Adrenal gland (tissue), 5 donors: ENCODE measurements at regions not wholly inside any gene's neighbourhood (a gene's known extent, or its start where the extent isn't known, plus 50 kb on each side); places are given as distances from the start of the nearest gene placed in this dataset.
"Not testable (repeated sequence)": the region's sequence is repeated elsewhere in the genome, so short reads cannot be mapped to it uniquely, and the experiment has no call there.

Experiments used
- POLR2A ChIP-seq, 2 donors: fragments of 450-650 bp; IDR thresholded peaks; one replicate each; pipeline ENCODE4 v1.6.1; 2017; ENCODE audit warnings: antibody characterized with exemption in 2 of 2, mild to moderate bottlenecking in 2 of 2, moderate library complexity in 1 of 2
- TF ChIP-seq, protein P1 (sequence below), 6 experiments: fragments of 450-650 bp in 4 of 6; fragments of 200-600 bp in 2 of 6; sonication (generic) in 1 of 6; IDR thresholded peaks; 1 replicate in 5 of 6; 2 replicates in 1 of 6; pipeline versions ENCODE4 v1.5.1 to v1.8.0; 2016 to 2021; ENCODE audit warnings: antibody characterized with exemption in 6 of 6, mild to moderate bottlenecking in 2 of 6, moderate library complexity in 1 of 6
- donor health status: DM: no; HTN: no; CAD: no.

DNA sequence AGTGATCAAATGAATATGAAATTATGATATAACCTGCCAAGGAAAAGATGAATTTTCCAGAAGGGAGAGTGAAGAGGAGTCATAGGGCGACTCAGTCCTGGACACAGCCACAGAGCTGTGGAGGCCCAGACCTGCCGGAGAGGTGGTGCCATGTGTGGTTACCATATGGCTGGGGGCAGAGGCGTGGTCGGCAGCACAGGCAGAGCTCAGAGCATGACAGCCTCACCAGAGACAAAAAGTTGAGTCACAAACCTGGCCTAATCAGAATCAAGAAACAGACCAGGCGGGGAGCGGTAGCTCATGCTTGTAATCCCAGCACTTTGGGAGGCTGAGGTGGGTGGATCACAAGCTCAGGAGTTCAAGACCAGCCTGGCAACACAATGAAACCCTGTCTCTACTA lies 57.8 kb upstream of the KIF2A start:
- TF ChIP-seq, protein P1, sequence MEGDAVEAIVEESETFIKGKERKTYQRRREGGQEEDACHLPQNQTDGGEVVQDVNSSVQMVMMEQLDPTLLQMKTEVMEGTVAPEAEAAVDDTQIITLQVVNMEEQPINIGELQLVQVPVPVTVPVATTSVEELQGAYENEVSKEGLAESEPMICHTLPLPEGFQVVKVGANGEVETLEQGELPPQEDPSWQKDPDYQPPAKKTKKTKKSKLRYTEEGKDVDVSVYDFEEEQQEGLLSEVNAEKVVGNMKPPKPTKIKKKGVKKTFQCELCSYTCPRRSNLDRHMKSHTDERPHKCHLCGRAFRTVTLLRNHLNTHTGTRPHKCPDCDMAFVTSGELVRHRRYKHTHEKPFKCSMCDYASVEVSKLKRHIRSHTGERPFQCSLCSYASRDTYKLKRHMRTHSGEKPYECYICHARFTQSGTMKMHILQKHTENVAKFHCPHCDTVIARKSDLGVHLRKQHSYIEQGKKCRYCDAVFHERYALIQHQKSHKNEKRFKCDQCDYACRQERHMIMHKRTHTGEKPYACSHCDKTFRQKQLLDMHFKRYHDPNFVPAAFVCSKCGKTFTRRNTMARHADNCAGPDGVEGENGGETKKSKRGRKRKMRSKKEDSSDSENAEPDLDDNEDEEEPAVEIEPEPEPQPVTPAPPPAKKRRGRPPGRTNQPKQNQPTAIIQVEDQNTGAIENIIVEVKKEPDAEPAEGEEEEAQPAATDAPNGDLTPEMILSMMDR (IDR thresholded peaks at IDR 0.05), result not testable (repeated sequence)
- not testable (repeated sequence) for TF ChIP-seq POLR2A (IDR thresholded peaks at IDR 0.05)
